Lung (tissue), 11 donors: ENCODE measurements at regions not wholly inside any gene's neighbourhood (a gene's known extent, or its start where the extent isn't known, plus 50 kb on each side); places are given as distances from the start of the nearest gene placed in this dataset.

Experiments
- ATAC-seq: fragments of 200-7000 bp; cut with Tn5 transposase; one replicate; pipeline ENCODE4 v1.9.1; 2020; ENCODE audit warnings: moderate number of reproducible peaks; ENCODE audit not compliant: insufficient read depth, low FRiP score
- DNase-seq, 3 donors: peaks; one replicate each; pipeline ENCODE4 v3.0.0-alpha.2; 2013 to 2017
- H3K27ac ChIP-seq, 2 donors: one replicate each; pipeline ENCODE4 v1.5.1; 2013; ENCODE audit warnings: mild to moderate bottlenecking in 2 of 2, moderate library complexity in 2 of 2, control low read depth in 1 of 2, inconsistent platforms in 1 of 2, low read depth in 1 of 2, low read length in 1 of 2
- H3K27me3 ChIP-seq, 3 donors: one replicate each; pipeline ENCODE4 v1.5.1; 2013; ENCODE audit warnings: low read length in 2 of 3; ENCODE audit not compliant: control insufficient read depth in 3 of 3, insufficient read depth in 3 of 3
- H3K36me3 ChIP-seq, 4 donors: one replicate each; pipeline ENCODE4 v1.5.1; 2013; ENCODE audit warnings: low read length in 4 of 4, mild to moderate bottlenecking in 1 of 4, moderate library complexity in 1 of 4; ENCODE audit not compliant: control insufficient read depth in 4 of 4, insufficient read depth in 4 of 4
- H3K4me1 ChIP-seq, 5 donors: one replicate each; pipeline ENCODE4 v1.5.1; 2013; ENCODE audit warnings: low read length in 5 of 5, mild to moderate bottlenecking in 2 of 5, moderate library complexity in 1 of 5; ENCODE audit not compliant: control insufficient read depth in 5 of 5, insufficient read depth in 5 of 5
- H3K4me3 ChIP-seq: one replicate; pipeline ENCODE4 v1.5.1; 2013; ENCODE audit warnings: mild to moderate bottlenecking, control low read depth, moderate library complexity
- H3K9ac ChIP-seq, 2 donors: one replicate each; pipeline ENCODE4 v1.5.1; 2013; ENCODE audit warnings: low read length in 2 of 2, control low read depth in 1 of 2; ENCODE audit not compliant: insufficient read depth in 1 of 2
- H3K9me3 ChIP-seq, 4 donors: one replicate each; pipeline ENCODE4 v1.5.1; 2013; ENCODE audit warnings: low read length in 3 of 4, mild to moderate bottlenecking in 1 of 4, moderate library complexity in 1 of 4; ENCODE audit not compliant: control insufficient read depth in 4 of 4, insufficient read depth in 3 of 4
- WGBS, 2 donors: extraction: QIAGEN DNeasy Blood & Tissue Kit; methylation state at CpG; one replicate each; pipeline ENCODE4 v1.1.7; 2013; 5-methylcytosine and 5-hydroxymethylcytosine counted together
- TF ChIP-seq, protein P1 (sequence below): IDR thresholded peaks from 2 replicates; pipeline ENCODE4 v1.5.1; 2012; ENCODE audit warnings: mild to moderate bottlenecking; ENCODE audit errors: control extremely low read depth, extremely low read depth
- donor health status: control.
- donor health status: control.
- donor health status: Bipolar disorder and iron deficiency.
- donor health status: healthy.
- donor health status: DM: yes; HTN: yes; CAD: no.

DNA sequence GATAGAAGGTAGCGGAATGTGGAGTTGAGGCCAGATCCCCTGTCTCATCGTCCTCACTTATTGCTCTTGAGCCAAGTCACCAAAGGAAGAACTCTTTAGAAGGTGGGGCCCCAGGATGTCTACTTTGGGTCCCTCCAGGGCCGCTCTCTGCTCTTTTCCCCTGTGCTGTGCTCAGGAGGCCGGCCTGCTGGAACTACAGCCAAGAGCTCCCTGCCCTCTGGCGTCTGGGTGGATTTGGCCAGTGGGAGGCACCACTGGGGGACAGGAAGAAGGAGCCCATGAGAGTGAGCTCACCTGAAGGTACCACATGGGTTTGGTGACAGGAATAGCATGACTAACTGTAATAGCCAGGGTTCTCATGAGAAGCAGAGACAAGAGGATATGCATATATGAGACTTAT is 97.7 kb upstream of the FAM180A start:
- TF ChIP-seq, protein P1, sequence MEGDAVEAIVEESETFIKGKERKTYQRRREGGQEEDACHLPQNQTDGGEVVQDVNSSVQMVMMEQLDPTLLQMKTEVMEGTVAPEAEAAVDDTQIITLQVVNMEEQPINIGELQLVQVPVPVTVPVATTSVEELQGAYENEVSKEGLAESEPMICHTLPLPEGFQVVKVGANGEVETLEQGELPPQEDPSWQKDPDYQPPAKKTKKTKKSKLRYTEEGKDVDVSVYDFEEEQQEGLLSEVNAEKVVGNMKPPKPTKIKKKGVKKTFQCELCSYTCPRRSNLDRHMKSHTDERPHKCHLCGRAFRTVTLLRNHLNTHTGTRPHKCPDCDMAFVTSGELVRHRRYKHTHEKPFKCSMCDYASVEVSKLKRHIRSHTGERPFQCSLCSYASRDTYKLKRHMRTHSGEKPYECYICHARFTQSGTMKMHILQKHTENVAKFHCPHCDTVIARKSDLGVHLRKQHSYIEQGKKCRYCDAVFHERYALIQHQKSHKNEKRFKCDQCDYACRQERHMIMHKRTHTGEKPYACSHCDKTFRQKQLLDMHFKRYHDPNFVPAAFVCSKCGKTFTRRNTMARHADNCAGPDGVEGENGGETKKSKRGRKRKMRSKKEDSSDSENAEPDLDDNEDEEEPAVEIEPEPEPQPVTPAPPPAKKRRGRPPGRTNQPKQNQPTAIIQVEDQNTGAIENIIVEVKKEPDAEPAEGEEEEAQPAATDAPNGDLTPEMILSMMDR, result no peak
- Histone ChIP-seq H3K27ac (no peak overlapping the region), H3K27me3 (no peaks in the 10 kb centered on the region), H3K9ac (no peak overlapping the region), H3K4me1 (no peaks in the 10 kb centered on the region), H3K4me3 (no peak overlapping the region), H3K36me3 (no peaks in the 10 kb centered on the region), H3K9me3 (no peaks in the 10 kb centered on the region)
- ATAC-seq, result no peak
- 93 to 95% methylated on average over 5 of the region's 5 CpGs for WGBS, 2 donors
- DNase-seq, result no peak

DNA sequence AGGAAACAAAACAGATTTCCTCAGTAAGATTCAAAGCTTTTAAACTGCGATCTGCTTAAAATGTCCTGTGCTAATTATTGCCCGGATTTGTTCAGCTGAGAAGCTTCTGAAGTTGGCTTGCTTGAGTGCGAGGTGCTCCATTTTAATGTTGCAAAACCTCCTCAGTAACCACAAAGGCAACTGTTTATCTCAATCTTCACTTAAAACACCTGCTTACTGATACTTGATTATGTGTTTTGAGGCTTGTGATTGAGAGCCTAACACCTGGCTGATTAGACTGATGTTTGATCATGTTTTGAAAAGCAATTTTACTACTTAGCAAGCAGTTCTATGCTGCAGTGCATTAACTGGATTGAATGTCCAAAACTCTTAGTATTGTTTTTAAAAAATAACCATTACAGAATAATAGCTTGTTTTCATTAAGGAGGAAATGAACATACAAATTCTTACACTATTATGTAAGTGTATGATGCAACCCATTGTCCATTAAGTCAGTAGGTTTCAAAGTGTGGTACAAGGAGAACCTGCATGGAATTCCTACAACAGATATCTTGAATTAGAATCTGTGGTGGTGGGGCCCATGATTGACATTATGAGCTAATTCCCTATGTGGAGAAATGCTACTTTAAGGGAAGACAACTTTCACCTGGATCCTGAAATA is 96.9 kb upstream of the FAM180A start:
- Histone ChIP-seq H3K27me3 (no peaks in the 10 kb centered on the region), H3K36me3 (no peaks in the 10 kb centered on the region), H3K4me1 (no peaks in the 10 kb centered on the region), H3K4me3 (no peak overlapping the region), H3K9me3 (no peaks in the 10 kb centered on the region), H3K9ac (no peak overlapping the region), H3K27ac (no peak overlapping the region)
- WGBS, 2 donors, result 80% methylated on average over 3 of the region's 3 CpGs
- TF ChIP-seq, protein P1, result no peak
- ATAC-seq, result no peak
- no peak for DNase-seq

DNA sequence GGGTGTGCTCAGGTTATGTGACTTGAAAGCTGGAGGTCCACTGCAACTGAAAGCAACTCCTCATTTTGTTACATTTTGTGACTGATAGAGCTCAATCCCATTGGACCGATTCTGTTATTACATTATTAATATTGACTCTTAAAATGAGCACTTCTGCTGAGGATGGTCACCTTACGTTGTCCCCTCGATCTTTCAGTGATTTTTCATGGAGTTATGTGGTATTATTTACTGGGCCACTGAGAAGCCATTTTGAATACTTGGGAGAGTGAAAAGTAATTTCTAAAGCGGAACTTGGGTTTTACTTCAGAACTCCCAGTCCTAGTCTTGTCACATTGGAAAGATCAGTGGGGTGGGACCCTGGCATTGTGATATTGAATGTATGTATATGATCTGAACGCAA is 96.3 kb upstream of the FAM180A start:
- Histone ChIP-seq H3K27me3 (no peaks in the 10 kb centered on the region), H3K4me3 (no peak overlapping the region), H3K9me3 (no peaks in the 10 kb centered on the region), H3K9ac (no peak overlapping the region), H3K36me3 (no peaks in the 10 kb centered on the region), H3K4me1 (no peaks in the 10 kb centered on the region), H3K27ac (no peak overlapping the region)
- DNase-seq (no peak), ATAC-seq (no peak)
- 94% methylated on average over 5 of the region's 5 CpGs for WGBS, 2 donors
- TF ChIP-seq, protein P1, result no peak

DNA sequence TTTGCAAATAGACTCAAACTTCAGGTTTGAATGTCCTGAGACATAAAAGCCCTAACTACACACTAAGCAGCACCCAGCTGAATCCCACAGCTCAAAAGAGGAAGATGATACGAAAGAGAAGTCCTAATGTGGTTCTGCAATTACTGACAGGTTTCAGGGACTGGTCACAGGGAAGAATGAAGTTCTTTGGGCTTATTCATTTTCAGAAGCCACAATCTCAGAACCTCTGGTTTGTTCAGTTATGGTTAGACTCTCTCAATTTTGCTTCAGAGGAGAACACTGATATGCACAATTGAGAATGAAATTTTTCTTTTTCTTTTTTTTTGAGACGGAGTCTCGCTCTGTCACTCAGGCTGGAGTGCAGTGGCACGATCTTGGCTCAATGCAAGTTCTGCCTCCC is 94.6 kb upstream of the FAM180A start:
- Histone ChIP-seq H3K4me3 (no peak overlapping the region), H3K4me1 (no peaks in the 10 kb centered on the region), H3K27ac (no peak overlapping the region), H3K9ac (no peak overlapping the region), H3K27me3 (no peaks in the 10 kb centered on the region), H3K9me3 (no peaks in the 10 kb centered on the region), H3K36me3 (no peaks in the 10 kb centered on the region)
- ATAC-seq (no peak), DNase-seq (no peak)
- 83 to 89% methylated on average over 4 of the region's 4 CpGs for WGBS, 2 donors
- TF ChIP-seq, protein P1, result no peak
